ENCODE measurements at regions not wholly inside any gene's neighbourhood (a gene's known extent, or its start where the extent isn't known, plus 50 kb on each side); places are given as distances from the start of the nearest gene placed in this dataset.

GRCh38 chr4:29549342-29549741 lies 1170.8 kb upstream of the PCDH7 start:
- TF ChIP-seq CTCF (IDR thresholded peaks at IDR 0.05), result no peak
- Mint-ChIP-seq H3K4me1 (ENCODE audit: low read depth) (peaks cover 29% of the 10 kb centered on the region), H3K27me3 (ENCODE audit: insufficient read depth) (peaks cover 1% of the 10 kb centered on the region; the same call in 1 of the 2 replicates), H3K9me3 (no peaks in the 10 kb centered on the region), H3K36me3 (ENCODE audit: low read depth) (peaks cover 14% of the 10 kb centered on the region), H3K4me3 (no peak overlapping the region), H3K27ac (no peak overlapping the region)
- peak; percentile 46 for DNase-seq

DNA sequence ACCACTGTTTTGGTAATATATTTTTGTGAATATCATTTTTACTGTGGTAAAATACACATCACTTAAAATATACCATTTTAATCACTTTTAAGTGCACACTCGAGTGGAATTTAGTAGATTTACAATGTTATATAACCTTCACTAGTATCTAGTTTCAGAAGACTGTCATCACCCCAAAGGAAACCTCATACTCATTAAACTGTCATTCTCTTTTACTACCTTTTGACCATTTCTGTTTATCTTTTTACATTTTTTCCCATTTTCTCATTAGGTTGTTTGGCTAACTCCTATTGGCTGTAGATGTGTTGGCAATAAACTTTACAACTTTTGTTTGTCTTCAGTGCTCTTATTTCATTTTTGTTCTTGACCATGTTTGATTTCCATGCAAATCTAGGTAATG lies 1168.3 kb upstream of the PCDH7 start:
- DNase-seq, result no peak
- Mint-ChIP-seq H3K4me1 (ENCODE audit: low read depth) (peaks cover 29% of the 10 kb centered on the region), H3K9me3 (no peaks in the 10 kb centered on the region), H3K4me3 (no peak overlapping the region), H3K27me3 (ENCODE audit: insufficient read depth) (no peaks in the 10 kb centered on the region; the same call in 1 of the 2 replicates), H3K27ac (no peak overlapping the region), H3K36me3 (ENCODE audit: low read depth) (peaks cover 14% of the 10 kb centered on the region)
- no peak for TF ChIP-seq CTCF (IDR thresholded peaks at IDR 0.05)

DNA sequence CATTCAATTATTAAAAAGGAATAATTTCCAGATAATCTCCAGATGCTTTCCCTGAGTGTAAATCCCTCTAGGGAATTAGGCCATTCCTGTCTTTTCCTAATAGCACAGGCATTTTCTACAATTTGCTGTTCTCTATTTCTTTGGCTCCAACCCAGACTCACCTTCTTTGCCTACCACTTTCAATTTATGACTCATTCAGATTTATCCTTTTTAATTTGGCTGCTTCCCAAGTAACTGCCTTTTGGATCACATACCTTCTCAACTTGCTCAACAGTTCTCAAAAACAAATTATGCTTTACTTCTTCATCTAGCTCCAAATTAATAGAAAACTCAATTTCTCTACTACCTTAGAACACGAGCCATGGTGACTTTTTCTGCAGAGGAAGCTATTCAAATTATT lies 1166.3 kb upstream of the PCDH7 start:
- no peak overlapping the region for H3K4me3 Mint-ChIP-seq
- peak; percentile 2 for DNase-seq

DNA sequence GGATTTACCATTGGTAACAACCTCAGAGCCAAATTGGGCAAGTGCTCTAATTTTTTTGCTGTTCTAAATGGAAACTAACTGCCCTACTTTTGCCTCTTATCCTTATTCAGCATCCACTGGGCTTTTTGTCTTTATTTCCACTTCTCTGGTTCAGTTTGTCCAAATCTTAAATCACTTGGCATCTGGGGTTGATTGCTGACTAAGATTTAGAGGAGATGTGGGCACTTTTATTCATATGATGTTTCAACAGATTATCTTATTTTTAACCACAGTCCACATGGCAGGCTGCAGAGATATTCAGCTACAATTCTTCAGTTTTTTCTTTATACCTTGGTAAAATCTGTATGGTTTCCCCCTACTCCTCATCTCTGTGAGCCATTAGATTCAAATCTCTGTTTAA lies 1161.4 kb upstream of the PCDH7 start:
- H3K36me3 Mint-ChIP-seq (ENCODE audit: low read depth), result no peaks in the 10 kb centered on the region; the same call in 1 of the 2 replicates
- peaks cover 4% of the 10 kb centered on the region for H3K27me3 Mint-ChIP-seq (ENCODE audit: insufficient read depth)
- H3K4me1 Mint-ChIP-seq (ENCODE audit: low read depth), result peaks cover 15% of the 10 kb centered on the region
- H3K9me3 Mint-ChIP-seq, result 0 out of 2 replicates have a peak, but pooled peaks cover 2% of the 10 kb centered on the region
- no peak for DNase-seq
- H3K4me3 Mint-ChIP-seq, result no peak overlapping the region
- H3K27ac Mint-ChIP-seq, result no peak overlapping the region
- TF ChIP-seq CTCF (IDR thresholded peaks at IDR 0.05), result no peak

More for the DNA sequence above, 1166.3 kb upstream of the PCDH7 start:
- peaks cover 30% of the 10 kb centered on the region for H3K4me1 Mint-ChIP-seq (ENCODE audit: low read depth)
- no peak for TF ChIP-seq CTCF (IDR thresholded peaks at IDR 0.05)
- no peaks in the 10 kb centered on the region for H3K9me3 Mint-ChIP-seq
- no peak overlapping the region for H3K27ac Mint-ChIP-seq
- H3K27me3 Mint-ChIP-seq (ENCODE audit: insufficient read depth), result peaks cover 4% of the 10 kb centered on the region
- H3K36me3 Mint-ChIP-seq (ENCODE audit: low read depth), result no peaks in the 10 kb centered on the region

DNA sequence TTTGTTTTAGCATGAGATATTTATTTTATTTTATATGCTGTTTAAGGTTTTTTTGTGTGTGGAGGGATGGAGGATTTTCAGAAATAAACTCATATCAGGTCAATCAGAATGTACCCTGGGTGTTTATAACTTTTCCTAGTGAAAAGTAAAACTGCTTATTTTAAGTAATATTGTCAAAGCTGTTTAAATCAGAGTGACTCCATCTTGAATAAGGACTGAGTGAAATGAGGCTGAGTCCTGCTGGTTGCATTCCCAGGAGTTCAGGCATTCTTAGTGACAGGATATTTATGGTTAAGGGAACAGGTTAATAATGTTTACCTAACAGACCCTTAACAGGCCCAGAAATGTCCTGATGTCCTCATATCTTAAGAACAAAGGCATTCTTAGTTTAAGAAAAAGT lies 1160.9 kb upstream of the PCDH7 start:
- H3K9me3 Mint-ChIP-seq, result 0 out of 2 replicates have a peak, but pooled peaks cover 4% of the 10 kb centered on the region
- no peak for DNase-seq
- no peak for TF ChIP-seq CTCF (IDR thresholded peaks at IDR 0.05)
- H3K36me3 Mint-ChIP-seq (ENCODE audit: low read depth), result no peaks in the 10 kb centered on the region; the same call in 1 of the 2 replicates
- H3K27me3 Mint-ChIP-seq (ENCODE audit: insufficient read depth), result peaks cover 4% of the 10 kb centered on the region
- H3K27ac Mint-ChIP-seq, result no peak overlapping the region
- peaks cover 11% of the 10 kb centered on the region; the same call in 1 of the 2 replicates for H3K4me1 Mint-ChIP-seq (ENCODE audit: low read depth)
- no peak overlapping the region for H3K4me3 Mint-ChIP-seq

DNA sequence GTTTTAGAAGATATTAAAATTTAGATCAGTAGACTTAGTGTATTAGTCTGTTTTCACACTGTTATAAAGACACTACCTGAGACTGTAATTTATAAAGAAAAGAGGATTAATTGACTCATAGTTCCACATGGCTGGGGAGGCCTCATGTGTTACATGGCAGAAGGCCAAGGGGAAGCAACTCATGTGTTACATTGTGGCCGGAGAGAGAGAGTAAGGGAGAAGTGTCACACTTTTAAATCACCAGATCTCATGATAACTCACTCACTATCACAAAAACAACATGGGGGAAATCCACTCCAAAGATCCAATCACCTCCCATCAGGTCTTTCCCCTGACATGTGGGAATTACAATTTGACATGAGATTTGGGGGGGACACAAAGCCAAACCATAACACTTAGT lies 1159.7 kb upstream of the PCDH7 start:
- no peak for TF ChIP-seq CTCF (IDR thresholded peaks at IDR 0.05)
- Mint-ChIP-seq H3K27ac (no peak overlapping the region), H3K4me1 (ENCODE audit: low read depth) (peaks cover 20% of the 10 kb centered on the region; the same call in 1 of the 2 replicates), H3K36me3 (ENCODE audit: low read depth) (no peaks in the 10 kb centered on the region; the same call in 1 of the 2 replicates), H3K9me3 (0 out of 2 replicates have a peak, but pooled peaks cover 4% of the 10 kb centered on the region), H3K27me3 (ENCODE audit: insufficient read depth) (peaks cover 4% of the 10 kb centered on the region), H3K4me3 (no peak overlapping the region)
- DNase-seq, result no peak

Measured in HFFc6 (cell line).